Right lobe of liver (tissue), 4 donors: ENCODE measurements at regions not wholly inside any gene's neighbourhood (a gene's known extent, or its start where the extent isn't known, plus 50 kb on each side); places are given as distances from the start of the nearest gene placed in this dataset.

Source experiments
- POLR2A ChIP-seq: fragments of 450-650 bp; IDR thresholded peaks from one replicate; pipeline ENCODE4 v1.6.1; 2017; ENCODE audit warnings: antibody characterized with exemption, mild to moderate bottlenecking
- TF ChIP-seq, protein P1 (sequence below), 4 donors: fragments of 200-600 bp in 3 of 4; fragments of 450-650 bp in 1 of 4; IDR thresholded peaks; one replicate each; pipeline versions ENCODE4 v1.5.1 to v1.8.0; 2016 to 2022; ENCODE audit warnings: antibody characterized with exemption in 4 of 4, mild to moderate bottlenecking in 2 of 4
- donor health status: DM: no; HTN: no; CAD: no.
- donor health status: DM: no; HTN: no; CAD: no.
- donor health status: DM: no; HTN: yes; CAD: no.

DNA sequence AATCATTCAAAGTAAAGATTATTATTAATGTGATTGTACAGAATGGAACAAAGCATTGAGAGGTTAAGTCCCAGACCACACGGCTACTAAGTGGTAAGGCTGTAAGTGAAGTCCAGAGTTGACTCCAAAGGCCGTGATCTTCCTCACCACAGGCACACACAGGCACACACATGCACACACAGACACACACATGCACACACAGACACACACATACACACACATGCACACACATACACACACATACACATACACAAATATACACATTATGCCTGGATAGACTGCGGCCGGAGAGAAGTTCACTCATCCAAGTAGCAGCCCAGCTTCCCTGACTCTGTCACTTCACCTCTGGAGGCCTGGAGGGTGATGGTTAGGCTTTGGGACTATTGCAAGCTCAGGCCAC is 121.9 kb downstream of the HLX start:
- TF ChIP-seq, protein P1, sequence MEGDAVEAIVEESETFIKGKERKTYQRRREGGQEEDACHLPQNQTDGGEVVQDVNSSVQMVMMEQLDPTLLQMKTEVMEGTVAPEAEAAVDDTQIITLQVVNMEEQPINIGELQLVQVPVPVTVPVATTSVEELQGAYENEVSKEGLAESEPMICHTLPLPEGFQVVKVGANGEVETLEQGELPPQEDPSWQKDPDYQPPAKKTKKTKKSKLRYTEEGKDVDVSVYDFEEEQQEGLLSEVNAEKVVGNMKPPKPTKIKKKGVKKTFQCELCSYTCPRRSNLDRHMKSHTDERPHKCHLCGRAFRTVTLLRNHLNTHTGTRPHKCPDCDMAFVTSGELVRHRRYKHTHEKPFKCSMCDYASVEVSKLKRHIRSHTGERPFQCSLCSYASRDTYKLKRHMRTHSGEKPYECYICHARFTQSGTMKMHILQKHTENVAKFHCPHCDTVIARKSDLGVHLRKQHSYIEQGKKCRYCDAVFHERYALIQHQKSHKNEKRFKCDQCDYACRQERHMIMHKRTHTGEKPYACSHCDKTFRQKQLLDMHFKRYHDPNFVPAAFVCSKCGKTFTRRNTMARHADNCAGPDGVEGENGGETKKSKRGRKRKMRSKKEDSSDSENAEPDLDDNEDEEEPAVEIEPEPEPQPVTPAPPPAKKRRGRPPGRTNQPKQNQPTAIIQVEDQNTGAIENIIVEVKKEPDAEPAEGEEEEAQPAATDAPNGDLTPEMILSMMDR (IDR thresholded peaks at IDR 0.05): no peak
- no peak for TF ChIP-seq POLR2A
